GM12874 (cell line): ENCODE measurements at regions not wholly inside any gene's neighbourhood (a gene's known extent, or its start where the extent isn't known, plus 50 kb on each side); places are given as distances from the start of the nearest gene placed in this dataset.

Experiments used
- CTCF ChIP-seq: IDR thresholded peaks from 2 replicates; pipeline ENCODE4 v1.5.1; 2011; ENCODE audit warnings: low read depth, mild to moderate bottlenecking, control low read depth, low read length, moderate library complexity; ENCODE audit not compliant: insufficient read depth

GRCh38 chr4:115453416-115453815 is 340.0 kb upstream of the NDST4 start:
- no peak for TF ChIP-seq CTCF

DNA sequence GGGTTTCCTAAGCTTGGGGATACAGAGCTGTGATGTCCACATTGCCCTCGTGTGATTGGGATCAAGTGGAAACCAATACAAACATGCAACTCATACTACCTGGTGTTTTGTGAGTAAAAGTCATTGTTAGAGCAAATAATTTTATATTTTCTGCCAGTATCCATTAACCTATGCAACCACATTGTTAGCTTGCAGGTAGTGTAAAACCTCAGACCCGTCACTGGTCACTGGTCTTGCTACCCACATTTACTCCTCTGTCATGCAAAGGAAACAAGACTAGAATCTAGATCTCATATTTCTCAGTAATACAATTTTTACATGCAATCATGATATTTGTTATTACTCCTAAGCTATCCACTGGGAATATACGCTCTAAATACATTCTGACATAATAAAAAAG is 324.3 kb upstream of the NDST4 start:
- no peak for TF ChIP-seq CTCF

GRCh38 chr4:115433491-115433890 is 320.1 kb upstream of the NDST4 start:
- no peak for TF ChIP-seq CTCF

DNA sequence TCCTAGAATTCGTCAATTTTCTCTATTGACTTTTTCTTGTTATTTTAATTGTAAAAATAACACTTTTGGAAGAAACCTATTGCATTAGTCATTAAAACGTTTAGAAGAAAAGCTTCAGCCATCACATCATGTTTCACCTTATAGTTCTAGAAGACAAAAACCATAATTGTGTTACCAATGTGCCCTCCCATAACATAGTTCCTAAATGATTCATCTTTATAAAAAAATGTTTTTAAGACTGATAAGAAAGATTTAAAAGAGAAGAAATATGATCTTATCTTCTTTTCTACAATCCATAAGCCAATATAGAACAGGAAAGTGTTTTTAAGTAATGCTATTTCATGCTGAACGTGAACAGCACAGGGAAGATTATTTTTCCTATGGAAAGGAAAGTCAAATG is 316.6 kb upstream of the NDST4 start:
- TF ChIP-seq CTCF = no peak

- no peak for TF ChIP-seq CTCF
These were observed 315.0 kb upstream of the NDST4 start for GRCh38 chr4:115428455-115428854.

- no peak for TF ChIP-seq CTCF
These were observed 311.4 kb upstream of the NDST4 start for GRCh38 chr4:115424852-115425251.

DNA sequence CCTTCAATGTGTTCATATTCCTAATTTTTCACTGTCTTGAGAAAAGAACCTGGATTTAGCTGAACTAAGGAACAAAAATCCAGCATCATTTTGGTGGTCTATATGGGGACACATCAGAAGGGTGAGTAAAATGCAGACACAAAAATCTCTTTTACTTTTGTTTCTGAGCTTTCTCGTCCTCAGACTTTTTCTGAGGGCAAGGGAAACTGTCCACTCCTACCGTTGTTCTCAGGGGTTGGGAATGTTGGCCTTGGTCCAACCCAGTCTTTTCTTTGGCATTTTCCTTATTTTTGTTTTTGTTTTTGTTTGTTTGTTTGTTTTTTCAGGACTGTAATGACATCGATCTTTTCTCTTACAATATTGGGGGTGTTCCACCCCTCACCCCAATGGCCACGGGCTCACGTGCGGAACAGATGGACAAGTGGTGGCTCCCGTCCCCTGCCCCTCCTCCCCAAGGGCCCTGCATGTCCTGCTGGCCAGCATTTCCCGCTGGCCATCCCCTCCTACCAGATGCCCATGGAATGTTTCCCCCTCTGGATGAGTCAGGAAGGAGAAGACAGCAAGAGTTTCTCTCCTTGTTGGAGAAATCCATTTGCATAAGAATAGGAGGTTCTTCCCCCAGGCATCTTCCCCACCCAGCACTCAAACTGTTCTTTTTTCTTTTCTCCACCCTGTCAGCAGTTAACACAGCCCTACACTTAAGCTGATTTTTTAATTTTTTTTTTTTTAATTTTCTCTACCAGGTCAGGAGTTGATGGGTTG is 305.4 kb upstream of the NDST4 start:
- TF ChIP-seq CTCF = no peak
